DMS 273 (cell line): ENCODE measurements at regions not wholly inside any gene's neighbourhood (a gene's known extent, or its start where the extent isn't known, plus 50 kb on each side); places are given as distances from the start of the nearest gene placed in this dataset.
A peak's percentile ranks its signal among the peaks of the same experiment; 100 is the strongest.
"Not testable (repeated sequence)": the region's sequence is repeated elsewhere in the genome, so short reads cannot be mapped to it uniquely, and the experiment has no call there.

Experiments used
- DNase-seq: peaks from one replicate; lab custom pipeline; 2025; ENCODE audit not compliant: unreplicated experiment; lab: John Stamatoyannopoulos, UW

DNA sequence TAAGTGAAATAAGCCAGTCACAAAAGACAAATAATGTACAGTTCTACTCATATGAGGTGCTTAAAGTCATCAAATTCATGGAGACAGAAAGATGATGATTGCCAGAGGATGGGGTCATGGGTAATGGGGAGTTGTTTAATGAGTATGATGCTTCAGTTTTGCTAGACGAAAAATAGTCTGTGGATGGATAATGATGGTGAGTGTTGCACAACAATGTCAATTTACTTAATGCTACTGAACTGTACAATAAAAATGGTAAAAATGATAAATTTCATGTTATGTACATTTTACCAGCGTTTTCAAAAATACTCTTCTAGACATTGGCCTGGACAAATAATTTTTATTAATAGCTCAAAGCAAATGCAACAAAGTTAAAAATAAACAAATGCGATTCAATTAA lies 118.5 kb upstream of the KYNU start:
- DNase-seq: no peak

GRCh38 chr2:142757111-142757510 lies 120.4 kb upstream of the KYNU start:
- DNase-seq: no peak

DNA sequence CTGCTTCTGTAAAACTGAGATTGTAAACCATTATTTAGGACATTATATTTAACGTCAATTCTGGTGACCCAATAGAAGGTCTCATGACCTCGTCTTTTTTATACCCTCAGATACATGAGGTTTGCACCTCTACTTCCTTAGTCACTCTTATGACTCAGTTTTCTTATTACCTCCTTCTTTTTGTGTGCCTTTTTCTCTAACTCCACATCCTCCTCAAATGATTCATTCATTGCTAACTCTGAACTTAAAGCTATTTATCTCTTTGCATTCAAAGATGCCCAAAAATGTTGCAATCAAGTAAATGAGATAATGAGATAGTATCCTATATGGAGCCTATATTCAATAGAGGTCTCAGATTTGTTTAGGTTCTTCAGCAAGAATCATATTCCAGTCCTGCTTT lies 121.0 kb upstream of the KYNU start:
- no peak for DNase-seq

- DNase-seq: no peak
Observed at GRCh38 chr2:142755191-142755590, 122.3 kb upstream of the KYNU start.

GRCh38 chr2:142754182-142754581 lies 123.3 kb upstream of the KYNU start:
- DNase-seq: no peak

DNA sequence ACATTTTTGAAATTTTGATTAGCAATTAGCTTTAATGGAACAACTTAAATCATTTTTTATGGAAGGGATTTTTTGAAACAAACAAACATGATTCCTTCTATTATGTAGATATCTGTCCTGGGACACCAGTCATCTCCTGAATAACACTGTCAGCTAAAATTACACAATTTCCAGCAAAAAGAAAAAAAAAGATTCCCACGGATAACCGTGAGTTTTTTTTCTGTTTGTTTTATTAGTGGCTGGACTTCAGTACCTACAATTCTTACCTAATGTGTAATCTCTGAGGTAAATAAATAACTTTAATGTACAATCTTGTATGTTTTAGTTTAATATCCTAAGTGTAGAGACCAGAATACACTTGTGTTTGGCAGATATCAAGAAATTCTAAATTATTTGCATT lies 126.6 kb upstream of the KYNU start:
- DNase-seq: no peak

DNA sequence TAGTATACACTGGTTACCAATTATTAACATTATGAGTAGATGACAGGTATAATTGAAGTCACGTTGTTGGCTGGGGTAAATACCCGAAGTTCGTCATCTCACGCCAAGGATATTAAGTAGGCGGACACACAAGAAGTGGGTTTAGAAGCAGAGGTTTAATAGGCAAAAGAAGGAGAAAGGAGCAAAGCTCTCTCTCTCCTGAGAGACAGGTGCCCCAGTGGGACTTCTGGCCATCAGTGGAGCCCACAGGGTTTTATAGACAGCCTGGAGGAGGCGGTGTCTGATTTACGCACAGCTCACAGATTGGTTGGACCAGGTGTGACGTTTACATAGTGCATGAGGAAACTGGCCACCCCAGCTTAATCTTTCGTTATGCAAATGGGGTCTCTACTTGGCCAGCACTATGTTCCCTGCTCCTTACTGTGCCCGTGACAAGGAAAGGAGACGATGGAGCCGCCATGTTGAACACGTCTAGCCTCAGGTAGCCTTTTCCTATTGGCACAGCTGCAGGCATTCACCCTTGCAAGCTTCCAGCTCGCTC lies 128.8 kb upstream of the KYNU start:
- DNase-seq: peak; percentile 1

GRCh38 chr2:142745691-142746090 lies 131.8 kb upstream of the KYNU start:
- no peak for DNase-seq

DNA sequence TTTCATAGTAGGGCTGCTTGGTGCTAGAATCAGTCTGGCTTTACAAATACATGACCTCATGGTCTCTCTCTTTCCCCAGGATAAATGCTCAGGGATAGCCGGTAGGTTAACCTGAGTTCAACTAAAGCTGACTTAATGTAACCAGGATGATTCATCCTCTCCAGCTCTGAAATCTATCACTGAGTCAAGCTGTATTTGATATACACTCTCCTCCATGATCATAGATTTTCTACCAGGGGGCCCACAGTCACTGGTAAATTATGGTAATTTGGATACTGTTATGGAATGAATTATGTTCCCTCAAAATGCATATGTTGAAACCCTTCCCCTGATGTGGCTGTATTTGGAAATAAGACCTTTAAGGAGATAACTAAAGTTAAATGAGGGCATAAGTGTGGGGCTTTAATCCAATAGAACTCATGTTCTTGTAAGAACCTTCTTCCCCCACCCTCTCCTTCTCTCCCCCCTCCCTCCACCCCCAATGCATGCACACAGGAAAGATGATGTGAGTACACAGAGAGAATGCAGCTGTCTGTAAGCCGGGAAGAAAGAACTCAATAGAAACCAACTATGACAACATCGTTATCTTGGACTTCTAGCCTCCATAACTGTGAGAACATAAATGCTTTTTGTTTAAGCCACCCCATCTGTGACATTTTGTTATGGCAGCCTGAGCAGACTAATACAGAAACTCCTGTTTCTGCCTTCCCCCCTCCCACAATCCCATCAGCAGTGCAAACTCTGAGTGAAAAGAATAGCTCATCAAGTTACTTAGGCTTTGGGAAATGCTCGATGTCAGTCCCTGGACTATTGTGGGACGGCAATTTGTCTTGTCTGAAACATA lies 134.9 kb upstream of the KYNU start:
- no peak for DNase-seq

DNA sequence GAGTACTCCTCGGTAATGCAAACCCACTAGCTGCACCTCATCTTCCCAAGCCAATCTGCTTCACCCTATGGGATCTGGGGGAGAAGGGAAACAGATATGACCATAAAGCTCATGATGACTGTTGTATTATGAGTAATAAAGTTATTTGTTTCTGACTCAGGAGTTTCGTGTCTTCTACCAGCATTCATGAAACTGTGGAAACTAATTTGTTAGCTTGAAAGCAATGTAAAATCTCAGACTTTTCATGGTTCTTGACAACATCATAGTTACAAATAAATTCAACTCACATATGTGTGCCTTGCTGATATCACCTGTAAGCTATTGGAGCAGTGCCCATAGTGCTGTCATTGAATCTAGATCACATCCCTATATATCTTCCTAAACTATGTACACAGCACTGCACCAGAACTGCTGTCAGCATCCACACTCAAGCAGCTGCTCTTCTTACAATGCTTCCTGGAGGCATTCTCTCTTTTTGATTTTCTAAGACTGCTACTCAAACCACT lies 135.6 kb upstream of the KYNU start:
- no peak for DNase-seq

DNA sequence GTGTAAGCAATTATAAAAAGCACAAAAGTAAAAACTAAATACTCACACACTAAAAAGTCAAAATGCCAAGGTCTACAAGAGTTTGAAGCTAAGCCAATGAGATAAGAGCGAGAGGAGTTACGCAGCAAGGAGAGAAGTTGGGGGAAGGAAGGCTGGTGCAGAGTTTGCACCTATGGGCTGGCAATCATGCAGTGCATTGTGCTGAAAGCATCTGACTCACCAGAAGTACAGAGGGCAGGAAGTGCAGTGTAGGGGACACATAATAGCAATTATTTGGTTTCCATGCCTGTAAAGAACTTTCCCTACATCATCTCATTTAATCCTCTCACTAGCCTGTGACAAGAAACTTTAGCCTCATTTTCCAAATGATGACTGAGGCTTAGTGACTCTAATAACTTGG lies 142.7 kb upstream of the KYNU start:
- no peak for DNase-seq

DNA sequence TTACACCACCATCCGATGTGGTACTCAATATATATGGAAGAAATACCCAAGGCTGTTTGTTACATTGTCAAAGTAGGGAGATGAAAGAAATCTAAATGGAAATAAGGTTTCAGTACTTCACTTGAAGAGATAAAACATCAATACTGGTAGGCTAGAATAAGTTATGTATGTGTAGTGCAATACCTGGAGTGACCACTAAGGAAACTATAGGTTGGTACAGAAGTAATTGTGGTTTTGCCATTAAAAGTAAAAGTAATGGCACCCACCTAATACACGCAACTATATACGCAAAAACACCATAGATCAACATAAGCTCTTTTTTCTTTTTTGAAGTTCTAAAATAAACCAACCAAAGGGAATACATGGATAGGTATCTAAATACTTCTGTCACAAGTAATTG lies 143.2 kb upstream of the KYNU start:
- DNase-seq: no peak

DNA sequence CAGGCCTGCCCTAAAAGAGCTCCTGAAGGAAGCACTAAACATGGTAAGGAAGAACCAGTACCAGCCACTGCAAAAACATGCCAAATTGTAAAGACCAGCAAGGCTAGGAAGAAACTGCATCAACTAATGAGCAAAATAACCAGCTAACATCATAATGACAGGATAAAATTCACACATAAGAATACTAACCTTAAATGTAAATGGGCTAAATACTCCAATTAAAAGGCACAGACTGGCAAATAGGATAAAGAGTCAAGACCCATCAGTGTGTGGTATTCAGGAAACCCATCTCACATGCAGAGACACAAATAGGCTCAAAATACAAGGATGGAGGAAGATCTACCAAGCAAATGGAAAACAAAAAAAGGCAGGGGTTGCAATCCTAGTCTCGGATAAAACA lies 147.7 kb upstream of the KYNU start:
- DNase-seq: not testable (repeated sequence)

DNA sequence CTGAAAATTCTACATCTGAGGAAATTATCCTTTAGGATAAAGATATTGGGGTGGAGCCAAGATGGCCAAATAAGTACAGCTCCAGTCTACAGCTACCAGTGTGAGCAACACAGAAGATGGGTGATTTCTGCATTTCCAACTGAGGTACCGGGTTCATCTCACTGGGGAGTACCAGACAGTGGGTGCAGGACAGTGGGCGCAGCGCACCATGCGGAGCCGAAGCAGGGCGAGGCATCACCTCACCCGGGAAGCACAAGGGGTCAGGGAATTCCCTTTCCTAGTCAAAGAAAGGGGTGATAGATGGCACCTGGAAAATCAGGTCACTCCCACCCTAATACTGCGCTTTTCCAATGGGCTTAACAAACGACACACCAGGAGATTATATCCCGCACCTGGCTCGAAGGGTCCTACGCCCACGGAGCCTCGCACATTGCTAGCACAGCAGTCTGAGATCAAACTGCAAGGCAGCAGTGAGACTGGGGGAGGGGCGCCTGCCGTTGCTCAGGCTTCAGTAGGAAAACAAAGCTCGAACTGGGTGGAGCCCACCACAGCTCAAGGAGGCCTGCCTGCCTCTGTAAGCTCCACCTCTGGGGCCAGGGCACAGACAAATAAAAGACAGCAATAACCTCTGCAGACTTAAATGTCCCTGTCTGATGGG lies 149.5 kb upstream of the KYNU start:
- DNase-seq: not testable (repeated sequence)

DNA sequence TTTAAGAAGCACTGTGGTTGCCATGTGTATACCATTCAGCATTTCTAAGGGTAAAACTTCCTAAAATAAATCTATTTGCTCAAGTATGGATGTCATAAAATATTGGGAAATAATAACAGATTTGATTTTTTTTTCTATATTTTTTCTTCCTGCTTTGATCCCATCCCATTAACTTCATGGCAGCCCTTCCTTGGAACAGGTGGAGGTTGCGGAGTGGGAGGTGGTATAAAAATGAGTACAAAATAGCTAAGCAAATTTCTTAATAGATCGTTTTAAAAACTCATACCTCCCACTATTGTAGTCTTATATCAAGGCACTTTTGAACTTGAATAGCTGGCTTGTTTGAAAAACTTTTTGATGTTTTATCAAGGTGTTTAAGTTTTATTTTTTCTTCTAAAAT lies 152.1 kb upstream of the KYNU start:
- no peak for DNase-seq

GRCh38 chr2:142724713-142725349 lies 152.6 kb upstream of the KYNU start:
- no peak for DNase-seq

DNA sequence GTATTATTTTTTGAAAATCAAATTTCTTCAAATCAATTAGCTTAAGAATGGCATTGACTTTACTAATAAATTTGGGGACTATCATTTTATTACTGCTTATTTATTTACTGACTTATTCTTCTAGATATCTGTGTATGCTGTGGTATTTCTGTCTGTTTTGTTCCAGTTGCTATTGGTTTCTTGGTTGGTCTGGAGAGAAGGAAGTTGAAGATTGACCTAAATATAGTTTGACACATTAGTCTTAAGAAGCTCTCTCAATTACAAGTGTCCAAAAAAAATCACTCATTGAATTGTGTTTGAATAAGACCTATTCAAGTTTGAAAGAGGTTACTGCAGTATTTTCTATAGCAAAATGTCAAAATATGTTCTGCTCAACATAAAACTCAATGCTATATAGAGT lies 153.3 kb upstream of the KYNU start:
- DNase-seq: no peak

- DNase-seq: no peak
Observed at GRCh38 chr2:142723236-142723635, 154.2 kb upstream of the KYNU start.

DNA sequence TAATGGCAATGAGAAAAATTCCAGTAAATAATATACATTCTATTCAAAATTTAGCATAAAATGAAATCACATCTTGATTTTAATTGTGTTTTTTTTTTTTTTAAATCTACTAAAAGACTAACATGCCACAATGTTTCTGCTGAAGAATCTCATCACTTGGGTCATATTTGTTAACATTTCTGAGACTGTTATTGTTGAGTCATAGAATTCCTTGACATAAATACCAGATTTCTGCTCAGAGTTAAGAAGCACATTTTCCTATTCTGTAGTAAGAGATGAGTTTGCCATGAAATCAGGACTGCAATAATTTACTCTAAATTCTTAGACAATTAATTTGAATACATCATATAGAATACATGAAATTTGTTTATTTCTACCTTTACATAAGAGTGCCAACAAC lies 154.9 kb upstream of the KYNU start:
- no peak for DNase-seq

DNA sequence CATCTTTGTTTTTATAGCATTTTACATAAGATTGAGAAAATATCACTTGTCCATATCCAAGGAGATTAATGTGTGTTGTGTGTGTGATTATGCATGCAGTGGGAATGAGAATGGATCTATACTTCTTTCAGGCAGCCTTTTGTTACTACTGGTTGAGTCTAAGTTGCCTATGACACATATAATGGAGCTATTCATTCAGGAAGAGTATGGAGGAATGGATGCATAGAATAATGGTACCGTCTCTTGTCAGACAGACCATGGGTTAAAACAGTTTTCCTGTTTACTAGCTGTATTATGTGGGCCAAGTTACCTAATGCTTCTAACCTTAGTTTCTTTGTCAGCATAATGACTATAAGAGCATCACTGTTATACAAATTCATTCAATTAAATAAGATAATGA lies 155.4 kb upstream of the KYNU start:
- no peak for DNase-seq

GRCh38 chr2:142721015-142721414 lies 156.4 kb upstream of the KYNU start:
- DNase-seq: no peak
